H1 (cell line): ENCODE measurements at regions not wholly inside any gene's neighbourhood (a gene's known extent, or its start where the extent isn't known, plus 50 kb on each side); places are given as distances from the start of the nearest gene placed in this dataset.

Experiments used
- SIN3A ChIP-seq, 2 experiments: IDR thresholded peaks in 1 of 2; conservative IDR thresholded peaks in 1 of 2; 2 replicates each; pipeline ENCODE4 v1.6.1; 2011 to 2012; ENCODE audit warnings: low read length in 2 of 2, improper control_type of control experiment in 1 of 2, low read depth in 1 of 2, mild to moderate bottlenecking in 1 of 2
- TBP ChIP-seq: IDR thresholded peaks from 2 replicates; pipeline ENCODE4 v1.6.1; 2011; ENCODE audit warnings: low read depth, low read length, improper control_type of control experiment
- TF ChIP-seq, protein P1 (sequence below): fragments of 300-600 bp; sonication (generic); IDR thresholded peaks from 2 replicates; pipeline ENCODE4 v1.7.1; 2012; ENCODE audit warnings: low read length, moderate library complexity, mild to moderate bottlenecking, inconsistent platforms; ENCODE audit not compliant: insufficient replicate concordance
- TF ChIP-seq, protein P2 (sequence below): IDR thresholded peaks from 2 replicates; pipeline ENCODE4 v1.6.1; 2012; ENCODE audit warnings: low read length, inconsistent platforms

DNA sequence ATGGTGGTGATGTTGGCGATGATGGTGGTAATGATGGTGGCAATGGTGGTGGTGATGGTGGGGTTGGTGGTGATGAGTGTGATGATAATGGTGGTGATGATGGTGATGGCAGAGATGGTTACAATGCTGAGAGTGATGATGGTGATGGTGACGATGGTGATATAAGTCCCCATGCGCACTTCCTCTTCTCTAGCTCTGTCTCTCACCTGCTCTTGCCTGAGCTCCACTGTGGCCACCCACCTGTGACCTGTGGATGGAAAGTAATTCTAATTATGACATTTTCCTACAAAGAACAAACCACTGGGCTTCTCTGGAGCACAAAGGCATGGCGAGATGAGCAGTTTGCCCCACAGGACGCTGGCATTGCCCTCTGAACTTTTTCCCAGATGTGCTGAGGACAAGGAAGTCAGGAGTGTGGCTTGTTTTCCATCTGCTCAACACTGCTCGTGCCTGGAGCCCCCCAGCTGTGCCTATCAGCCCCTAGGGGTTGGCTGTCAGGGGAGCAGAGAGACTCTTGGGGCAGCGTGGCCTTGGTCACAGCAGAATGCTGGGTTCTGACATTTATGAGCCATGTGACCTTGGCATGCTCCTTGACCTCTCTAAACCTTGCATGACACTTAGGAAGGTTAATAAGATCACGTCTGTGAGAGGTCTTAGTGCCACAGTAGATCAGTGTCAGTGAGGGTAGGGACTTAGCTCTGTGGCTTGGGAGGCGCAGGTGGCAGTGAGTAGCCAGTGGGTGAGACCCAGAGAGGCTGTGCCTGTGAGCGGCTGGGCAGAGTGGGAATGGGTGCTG lies 68.4 kb downstream of the RRM2 start (continued):
- TF ChIP-seq, protein P1, sequence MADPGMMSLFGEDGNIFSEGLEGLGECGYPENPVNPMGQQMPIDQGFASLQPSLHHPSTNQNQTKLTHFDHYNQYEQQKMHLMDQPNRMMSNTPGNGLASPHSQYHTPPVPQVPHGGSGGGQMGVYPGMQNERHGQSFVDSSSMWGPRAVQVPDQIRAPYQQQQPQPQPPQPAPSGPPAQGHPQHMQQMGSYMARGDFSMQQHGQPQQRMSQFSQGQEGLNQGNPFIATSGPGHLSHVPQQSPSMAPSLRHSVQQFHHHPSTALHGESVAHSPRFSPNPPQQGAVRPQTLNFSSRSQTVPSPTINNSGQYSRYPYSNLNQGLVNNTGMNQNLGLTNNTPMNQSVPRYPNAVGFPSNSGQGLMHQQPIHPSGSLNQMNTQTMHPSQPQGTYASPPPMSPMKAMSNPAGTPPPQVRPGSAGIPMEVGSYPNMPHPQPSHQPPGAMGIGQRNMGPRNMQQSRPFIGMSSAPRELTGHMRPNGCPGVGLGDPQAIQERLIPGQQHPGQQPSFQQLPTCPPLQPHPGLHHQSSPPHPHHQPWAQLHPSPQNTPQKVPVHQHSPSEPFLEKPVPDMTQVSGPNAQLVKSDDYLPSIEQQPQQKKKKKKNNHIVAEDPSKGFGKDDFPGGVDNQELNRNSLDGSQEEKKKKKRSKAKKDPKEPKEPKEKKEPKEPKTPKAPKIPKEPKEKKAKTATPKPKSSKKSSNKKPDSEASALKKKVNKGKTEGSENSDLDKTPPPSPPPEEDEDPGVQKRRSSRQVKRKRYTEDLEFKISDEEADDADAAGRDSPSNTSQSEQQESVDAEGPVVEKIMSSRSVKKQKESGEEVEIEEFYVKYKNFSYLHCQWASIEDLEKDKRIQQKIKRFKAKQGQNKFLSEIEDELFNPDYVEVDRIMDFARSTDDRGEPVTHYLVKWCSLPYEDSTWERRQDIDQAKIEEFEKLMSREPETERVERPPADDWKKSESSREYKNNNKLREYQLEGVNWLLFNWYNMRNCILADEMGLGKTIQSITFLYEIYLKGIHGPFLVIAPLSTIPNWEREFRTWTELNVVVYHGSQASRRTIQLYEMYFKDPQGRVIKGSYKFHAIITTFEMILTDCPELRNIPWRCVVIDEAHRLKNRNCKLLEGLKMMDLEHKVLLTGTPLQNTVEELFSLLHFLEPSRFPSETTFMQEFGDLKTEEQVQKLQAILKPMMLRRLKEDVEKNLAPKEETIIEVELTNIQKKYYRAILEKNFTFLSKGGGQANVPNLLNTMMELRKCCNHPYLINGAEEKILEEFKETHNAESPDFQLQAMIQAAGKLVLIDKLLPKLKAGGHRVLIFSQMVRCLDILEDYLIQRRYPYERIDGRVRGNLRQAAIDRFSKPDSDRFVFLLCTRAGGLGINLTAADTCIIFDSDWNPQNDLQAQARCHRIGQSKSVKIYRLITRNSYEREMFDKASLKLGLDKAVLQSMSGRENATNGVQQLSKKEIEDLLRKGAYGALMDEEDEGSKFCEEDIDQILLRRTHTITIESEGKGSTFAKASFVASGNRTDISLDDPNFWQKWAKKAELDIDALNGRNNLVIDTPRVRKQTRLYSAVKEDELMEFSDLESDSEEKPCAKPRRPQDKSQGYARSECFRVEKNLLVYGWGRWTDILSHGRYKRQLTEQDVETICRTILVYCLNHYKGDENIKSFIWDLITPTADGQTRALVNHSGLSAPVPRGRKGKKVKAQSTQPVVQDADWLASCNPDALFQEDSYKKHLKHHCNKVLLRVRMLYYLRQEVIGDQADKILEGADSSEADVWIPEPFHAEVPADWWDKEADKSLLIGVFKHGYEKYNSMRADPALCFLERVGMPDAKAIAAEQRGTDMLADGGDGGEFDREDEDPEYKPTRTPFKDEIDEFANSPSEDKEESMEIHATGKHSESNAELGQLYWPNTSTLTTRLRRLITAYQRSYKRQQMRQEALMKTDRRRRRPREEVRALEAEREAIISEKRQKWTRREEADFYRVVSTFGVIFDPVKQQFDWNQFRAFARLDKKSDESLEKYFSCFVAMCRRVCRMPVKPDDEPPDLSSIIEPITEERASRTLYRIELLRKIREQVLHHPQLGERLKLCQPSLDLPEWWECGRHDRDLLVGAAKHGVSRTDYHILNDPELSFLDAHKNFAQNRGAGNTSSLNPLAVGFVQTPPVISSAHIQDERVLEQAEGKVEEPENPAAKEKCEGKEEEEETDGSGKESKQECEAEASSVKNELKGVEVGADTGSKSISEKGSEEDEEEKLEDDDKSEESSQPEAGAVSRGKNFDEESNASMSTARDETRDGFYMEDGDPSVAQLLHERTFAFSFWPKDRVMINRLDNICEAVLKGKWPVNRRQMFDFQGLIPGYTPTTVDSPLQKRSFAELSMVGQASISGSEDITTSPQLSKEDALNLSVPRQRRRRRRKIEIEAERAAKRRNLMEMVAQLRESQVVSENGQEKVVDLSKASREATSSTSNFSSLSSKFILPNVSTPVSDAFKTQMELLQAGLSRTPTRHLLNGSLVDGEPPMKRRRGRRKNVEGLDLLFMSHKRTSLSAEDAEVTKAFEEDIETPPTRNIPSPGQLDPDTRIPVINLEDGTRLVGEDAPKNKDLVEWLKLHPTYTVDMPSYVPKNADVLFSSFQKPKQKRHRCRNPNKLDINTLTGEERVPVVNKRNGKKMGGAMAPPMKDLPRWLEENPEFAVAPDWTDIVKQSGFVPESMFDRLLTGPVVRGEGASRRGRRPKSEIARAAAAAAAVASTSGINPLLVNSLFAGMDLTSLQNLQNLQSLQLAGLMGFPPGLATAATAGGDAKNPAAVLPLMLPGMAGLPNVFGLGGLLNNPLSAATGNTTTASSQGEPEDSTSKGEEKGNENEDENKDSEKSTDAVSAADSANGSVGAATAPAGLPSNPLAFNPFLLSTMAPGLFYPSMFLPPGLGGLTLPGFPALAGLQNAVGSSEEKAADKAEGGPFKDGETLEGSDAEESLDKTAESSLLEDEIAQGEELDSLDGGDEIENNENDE: no peak
- TF ChIP-seq, protein P2, sequence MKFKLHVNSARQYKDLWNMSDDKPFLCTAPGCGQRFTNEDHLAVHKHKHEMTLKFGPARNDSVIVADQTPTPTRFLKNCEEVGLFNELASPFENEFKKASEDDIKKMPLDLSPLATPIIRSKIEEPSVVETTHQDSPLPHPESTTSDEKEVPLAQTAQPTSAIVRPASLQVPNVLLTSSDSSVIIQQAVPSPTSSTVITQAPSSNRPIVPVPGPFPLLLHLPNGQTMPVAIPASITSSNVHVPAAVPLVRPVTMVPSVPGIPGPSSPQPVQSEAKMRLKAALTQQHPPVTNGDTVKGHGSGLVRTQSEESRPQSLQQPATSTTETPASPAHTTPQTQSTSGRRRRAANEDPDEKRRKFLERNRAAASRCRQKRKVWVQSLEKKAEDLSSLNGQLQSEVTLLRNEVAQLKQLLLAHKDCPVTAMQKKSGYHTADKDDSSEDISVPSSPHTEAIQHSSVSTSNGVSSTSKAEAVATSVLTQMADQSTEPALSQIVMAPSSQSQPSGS: no peak
- TF ChIP-seq SIN3A (conservative IDR thresholded peaks at IDR 0.05 in 1 of 2, IDR thresholded peaks at IDR 0.05 in 1 of 2; ENCODE audit: low read depth in 1 of 2, low read length in 2 of 2) (no peak), TBP (no peak)
- TF ChIP-seq, all 59 proteins: peak for 0
